ENCODE measurements at regions not wholly inside any gene's neighbourhood (a gene's known extent, or its start where the extent isn't known, plus 50 kb on each side); places are given as distances from the start of the nearest gene placed in this dataset.

GRCh38 chr15:93358166-93359059 is 269.4 kb upstream of the RGMA start:
- peaks cover 85% of the 10 kb centered on the region for H3K27me3 Mint-ChIP-seq (ENCODE audit: low read depth)
- DNase-seq (ENCODE audit: low spot score) = no peak
- no peak for ATAC-seq
- H3K4me3 Mint-ChIP-seq = no peak overlapping the region
- ChIA-PET CTCF (interaction anchor here (0.6 kb wide), 2 partner anchors 271 to 614 kb away, joined by 3 to 4 read pairs; no protein-coding TSS in a partner anchor), POLR2A (no interaction called here)
- TF ChIP-seq NR1H2 (CRISPR knock-in tag; IDR thresholded peaks at IDR 0.05) (no peak), MAX (CRISPR knock-in tag; IDR thresholded peaks at IDR 0.05) (no peak), ZNF532 (CRISPR knock-in tag; IDR thresholded peaks at IDR 0.05; ENCODE audit: borderline replicate concordance) (no peak), PREB (CRISPR knock-in tag; IDR thresholded peaks at IDR 0.05; ENCODE audit: borderline replicate concordance) (no peak), GTF2I (CRISPR knock-in tag; conservative IDR thresholded peaks at IDR 0.05) (no peak), ZNF232 (CRISPR knock-in tag; IDR thresholded peaks at IDR 0.05) (no peak), KAT7 (CRISPR knock-in tag; IDR thresholded peaks at IDR 0.05; ENCODE audit: borderline replicate concordance) (no peak), ZBTB21 (CRISPR knock-in tag; IDR thresholded peaks at IDR 0.05; ENCODE audit: borderline replicate concordance) (no peak)
- H3K4me1 Mint-ChIP-seq = peaks cover 29% of the 10 kb centered on the region
- H3K27ac Mint-ChIP-seq = no peak overlapping the region
- H3K9me3 Mint-ChIP-seq = peaks cover 8% of the 10 kb centered on the region
- no peaks in the 10 kb centered on the region for H3K36me3 Mint-ChIP-seq

GRCh38 chr15:93348711-93349545 is 259.9 kb upstream of the RGMA start:
- ChIA-PET POLR2A (no interaction called here), CTCF (interaction anchor here (1.2 to 1.5 kb wide), 2 partner anchors 15 to 319 kb away, joined by 3 read pairs; no protein-coding TSS in a partner anchor)
- no peak overlapping the region for H3K4me3 Mint-ChIP-seq
- ATAC-seq (no peak), DNase-seq (ENCODE audit: low spot score) (no peak)
- peaks cover 10% of the 10 kb centered on the region; the same call in 1 of the 2 replicates for H3K4me1 Mint-ChIP-seq
- peaks cover 38% of the 10 kb centered on the region for H3K27me3 Mint-ChIP-seq (ENCODE audit: low read depth)
- peaks cover 32% of the 10 kb centered on the region for H3K9me3 Mint-ChIP-seq
- TF ChIP-seq TEAD1 (CRISPR knock-in tag; IDR thresholded peaks at IDR 0.05) = no peak
- TF ChIP-seq ZNF671 (CRISPR knock-in tag; IDR thresholded peaks at IDR 0.05) = no peak
- no peak for TF ChIP-seq ATF1 (CRISPR knock-in tag; IDR thresholded peaks at IDR 0.05)
- no peak for TF ChIP-seq ZNF423 (CRISPR knock-in tag; IDR thresholded peaks at IDR 0.05)
- no peak for TF ChIP-seq SMAD3 (CRISPR knock-in tag; IDR thresholded peaks at IDR 0.05; ENCODE audit: borderline replicate concordance)
- no peak for TF ChIP-seq NR2C2 (CRISPR knock-in tag; IDR thresholded peaks at IDR 0.05)
- no peak for TF ChIP-seq ERG (CRISPR knock-in tag; IDR thresholded peaks at IDR 0.05)
- no peak for TF ChIP-seq FOXP4 (CRISPR knock-in tag; IDR thresholded peaks at IDR 0.05)
- TF ChIP-seq AR (CRISPR knock-in tag; IDR thresholded peaks at IDR 0.05) = no peak
- no peak for TF ChIP-seq NFATC4 (CRISPR knock-in tag; IDR thresholded peaks at IDR 0.05)
- TF ChIP-seq IRF1 (CRISPR knock-in tag; IDR thresholded peaks at IDR 0.05) = no peak
- peaks cover 26% of the 10 kb centered on the region for H3K36me3 Mint-ChIP-seq
- no peak overlapping the region for H3K27ac Mint-ChIP-seq
